IMR-90 (cell line): ENCODE measurements at regions not wholly inside any gene's neighbourhood (a gene's known extent, or its start where the extent isn't known, plus 50 kb on each side); places are given as distances from the start of the nearest gene placed in this dataset.
A peak's percentile ranks its signal among the peaks of the same experiment; 100 is the strongest.

Experiments used
- ATAC-seq: fragments of 200-7000 bp; cut with Tn5 transposase; 2 replicates; pipeline ENCODE4 v1.9.1; 2020; ENCODE audit warnings: low read depth, mild to moderate bottlenecking, moderate library complexity
- BruUV-seq: library from RNA; stranded (reverse); fragments of 400-500 nt; replicated peaks from 2 replicates; lab custom pipeline; 2021; lab: Mats Ljungman, UMichigan
- CTCF ChIA-PET: fragments of 300-600 bp; formaldehyde crosslinking; extraction: SDS; loops from one replicate; lab custom pipeline; 2021; ENCODE audit warnings: antibody characterized with exemption; lab: Yijun Ruan, JAX
- POLR2A ChIA-PET: fragments of 300-600 bp; sonication (Branson Sonifier 250); formaldehyde crosslinking; loops from one replicate; lab custom pipeline; 2022; ENCODE audit warnings: antibody characterized with exemption; ENCODE audit not compliant: unreplicated experiment; lab: Charles Lee
- DNase-seq: peaks from one replicate; pipeline ENCODE4 v3.0.0; 2013
- H2AFZ ChIP-seq: replicated peaks from 2 replicates; pipeline ENCODE3; 2013; ENCODE audit warnings: low read length, mild to moderate bottlenecking; ENCODE audit not compliant: poor library complexity
- H2AK5ac ChIP-seq: 2 replicates; pipeline ENCODE4 v1.6.1; 2013; ENCODE audit warnings: low read depth, low read length, inconsistent platforms
- H2AK9ac ChIP-seq: replicated peaks from 2 replicates; pipeline ENCODE3; 2013; ENCODE audit warnings: mild to moderate bottlenecking, low read depth, low read length, moderate library complexity; ENCODE audit not compliant: poor library complexity
- H2BK120ac ChIP-seq: 2 replicates; pipeline ENCODE4 v1.6.1; 2013; ENCODE audit warnings: low read depth, low read length, inconsistent platforms
- H2BK15ac ChIP-seq: 3 replicates; pipeline ENCODE4 v1.6.1; 2013; ENCODE audit warnings: low read depth, low read length, inconsistent platforms
- H2BK20ac ChIP-seq: 2 replicates; pipeline ENCODE4 v1.6.1; 2013; ENCODE audit warnings: low read depth, mild to moderate bottlenecking, inconsistent platforms, low read length, moderate library complexity
- H2BK5ac ChIP-seq: 2 replicates; pipeline ENCODE4 v1.6.1; 2013; ENCODE audit warnings: mild to moderate bottlenecking, low read depth, low read length, inconsistent platforms; ENCODE audit not compliant: poor library complexity, severe bottlenecking
- H3K14ac ChIP-seq: replicated peaks from 2 replicates; pipeline ENCODE4 v1.6.1; 2013; ENCODE audit warnings: low read depth, low read length, inconsistent platforms
- H3K18ac ChIP-seq: 2 replicates; pipeline ENCODE4 v1.6.1; 2013; ENCODE audit warnings: low read depth, low read length, control low read depth
- H3K23ac ChIP-seq: 2 replicates; pipeline ENCODE4 v1.6.1; 2013; ENCODE audit warnings: low read depth, low read length, inconsistent platforms
- H3K27ac ChIP-seq: 2 replicates; pipeline ENCODE4 v1.5.1; 2013; ENCODE audit warnings: mild to moderate bottlenecking, control low read depth, low read length; ENCODE audit not compliant: insufficient read depth
- H3K27me3 ChIP-seq: 2 replicates; pipeline ENCODE4 v1.6.1; 2013; ENCODE audit warnings: low read length; ENCODE audit not compliant: control insufficient read depth, insufficient read depth
- H3K36me3 ChIP-seq: 2 replicates; pipeline ENCODE4 v1.6.1; 2013; ENCODE audit warnings: low read length, mixed read lengths; ENCODE audit not compliant: control insufficient read depth, insufficient read depth
- H3K4ac ChIP-seq: 2 replicates; pipeline ENCODE4 v1.6.1; 2013; ENCODE audit warnings: low read depth, low read length, inconsistent platforms
- H3K4me1 ChIP-seq: 2 replicates; pipeline ENCODE4 v1.6.1; 2013; ENCODE audit warnings: low read length, mixed read lengths; ENCODE audit not compliant: control insufficient read depth, insufficient read depth
- H3K4me2 ChIP-seq: 2 replicates; pipeline ENCODE4 v1.6.1; 2013; ENCODE audit warnings: low read depth, mild to moderate bottlenecking, control low read depth, low read length, moderate library complexity
- H3K4me3 ChIP-seq: 2 replicates; pipeline ENCODE4 v1.5.1; 2013; ENCODE audit warnings: low read depth, mild to moderate bottlenecking, control low read depth, low read length, moderate library complexity; ENCODE audit not compliant: insufficient read depth
- H3K56ac ChIP-seq: 2 replicates; pipeline ENCODE4 v1.6.1; 2013; ENCODE audit warnings: low read length, inconsistent platforms; ENCODE audit not compliant: insufficient read depth; ENCODE audit errors: extremely low read depth
- H3K79me1 ChIP-seq, 2 experiments: 2 replicates each; pipeline ENCODE4 v1.6.1; 2013; ENCODE audit warnings: low read length in 2 of 2, inconsistent platforms in 1 of 2, low read depth in 1 of 2
- H3K9ac ChIP-seq: 2 replicates; pipeline ENCODE4 v1.6.1; 2013; ENCODE audit warnings: low read depth, low read length, control low read depth
- H3K9me1 ChIP-seq: 2 replicates; pipeline ENCODE4 v1.6.1; 2013; ENCODE audit warnings: low read length, inconsistent platforms; ENCODE audit not compliant: insufficient read depth
- H3K9me3 ChIP-seq: 2 replicates; pipeline ENCODE4 v1.6.1; 2013; ENCODE audit warnings: low read length; ENCODE audit not compliant: control insufficient read depth, insufficient read depth
- H4K20me1 ChIP-seq: 2 replicates; pipeline ENCODE4 v1.6.1; 2013; ENCODE audit warnings: low read length, inconsistent platforms; ENCODE audit not compliant: insufficient read depth
- H4K5ac ChIP-seq: 2 replicates; pipeline ENCODE4 v1.6.1; 2013; ENCODE audit warnings: mild to moderate bottlenecking, low read depth, low read length, control low read depth
- H4K8ac ChIP-seq, 2 experiments: 2 replicates each; pipeline ENCODE4 v1.6.1; 2013; ENCODE audit warnings: low read depth in 2 of 2, low read length in 2 of 2, control low read depth in 1 of 2, inconsistent platforms in 1 of 2
- H4K91ac ChIP-seq: 2 replicates; pipeline ENCODE4 v1.6.1; 2013; ENCODE audit warnings: low read depth, low read length, inconsistent platforms; ENCODE audit not compliant: insufficient read depth
- BHLHE40 ChIP-seq: fragments of 150-350 bp; IDR thresholded peaks from 2 replicates; pipeline ENCODE4 v1.6.1; 2016; ENCODE audit warnings: mild to moderate bottlenecking, low read depth, low read length
- CEBPB ChIP-seq: IDR thresholded peaks from 2 replicates; pipeline ENCODE4 v1.6.1; 2012; ENCODE audit warnings: low read depth, low read length, improper control_type of control experiment
- CHD1 ChIP-seq: IDR thresholded peaks from 2 replicates; pipeline ENCODE4 v1.6.1; 2012; ENCODE audit warnings: low read depth, low read length, improper control_type of control experiment
- ELK1 ChIP-seq: fragments of 150-350 bp; IDR thresholded peaks from 2 replicates; pipeline ENCODE4 v1.6.1; 2016; ENCODE audit warnings: low read depth, mild to moderate bottlenecking, low read length, moderate library complexity, borderline replicate concordance
- FOS ChIP-seq: fragments of 150-350 bp; IDR thresholded peaks from 2 replicates; pipeline ENCODE4 v1.6.1; 2016; ENCODE audit warnings: low read depth, low read length
- MAFK ChIP-seq: IDR thresholded peaks from 2 replicates; pipeline ENCODE4 v1.6.1; 2012; ENCODE audit warnings: low read depth, low read length, improper control_type of control experiment
- MAZ ChIP-seq: IDR thresholded peaks from 2 replicates; pipeline ENCODE4 v1.6.1; 2012; ENCODE audit warnings: low read depth, mild to moderate bottlenecking, low read length, improper control_type of control experiment, moderate library complexity, borderline replicate concordance
- MXI1 ChIP-seq: IDR thresholded peaks from 2 replicates; pipeline ENCODE4 v1.6.1; 2012; ENCODE audit warnings: low read depth, mild to moderate bottlenecking, low read length, moderate library complexity, borderline replicate concordance
- NFE2L2 ChIP-seq: fragments of 150-350 bp; IDR thresholded peaks from 2 replicates; pipeline ENCODE4 v1.6.1; 2016; ENCODE audit warnings: low read depth, mild to moderate bottlenecking, low read length
- POLR2A ChIP-seq: IDR thresholded peaks from 2 replicates; pipeline ENCODE4 v1.6.1; 2012; ENCODE audit warnings: mild to moderate bottlenecking, low read depth, low read length
- RAD21 ChIP-seq: IDR thresholded peaks from 2 replicates; pipeline ENCODE4 v1.6.1; 2012; ENCODE audit warnings: low read length, improper control_type of control experiment
- RCOR1 ChIP-seq: IDR thresholded peaks from 2 replicates; pipeline ENCODE4 v1.6.1; 2012; ENCODE audit warnings: mild to moderate bottlenecking, low read length, improper control_type of control experiment; ENCODE audit not compliant: insufficient replicate concordance
- RFX5 ChIP-seq: IDR thresholded peaks from 2 replicates; pipeline ENCODE4 v1.8.0; 2012; ENCODE audit warnings: low read depth, mild to moderate bottlenecking, low read length, moderate library complexity
- SMC3 ChIP-seq: fragments of 150-350 bp; IDR thresholded peaks from 2 replicates; pipeline ENCODE4 v1.6.1; 2016; ENCODE audit warnings: low read depth, mild to moderate bottlenecking, antibody characterized with exemption, low read length, moderate library complexity
- dilution Hi-C: fragments of 300-500 bp; cut with HindIII; formaldehyde crosslinking; loops from one replicate; pipeline ENCODE4 v1.14.3; 2018; ENCODE audit warnings: low sequenced_read_pairs; ENCODE audit not compliant: unreplicated experiment
- in situ Hi-C: fragments of 300-500 bp; cut with MboI; formaldehyde crosslinking; loops from 3 replicates; pipeline ENCODE4 v1.14.3; 2019; ENCODE audit warnings: low sequenced_read_pairs, inconsistent platforms, mixed read lengths
- intact Hi-C: fragments of 100-400 bp; cut with micrococcal nuclease; formaldehyde crosslinking; loops from 2 replicates; pipeline ENCODE4 v1.10.0; 2022
- TF ChIP-seq, protein P1 (sequence below): conservative IDR thresholded peaks from 2 replicates; pipeline ENCODE4 v1.5.1; 2012; ENCODE audit warnings: mild to moderate bottlenecking, low read depth, low read length, improper control_type of control experiment
- TF ChIP-seq, protein P2 (sequence below): fragments of 150-350 bp; IDR thresholded peaks from 2 replicates; pipeline ENCODE4 v1.6.1; 2017; ENCODE audit warnings: mild to moderate bottlenecking, antibody characterized with exemption, low read length, low read depth

- in situ Hi-C loops (no loop called here), intact Hi-C loops (no loop called here), dilution Hi-C loops (no loop called here)
- H3K23ac ChIP-seq, result no peak overlapping the region
- H2AFZ ChIP-seq, result no peak overlapping the region
- CTCF ChIA-PET, result no interaction called here
- H2BK15ac ChIP-seq, result no peak overlapping the region
- no peak overlapping the region for H4K91ac ChIP-seq
- H3K27ac ChIP-seq, result no peak overlapping the region
- no peak overlapping the region for H3K9ac ChIP-seq
- DNase-seq (peak; percentile 17), ATAC-seq (no peak)
- no peaks in the 10 kb centered on the region for H3K79me1 ChIP-seq
- H3K4me2 ChIP-seq, result no peak overlapping the region
- no peak overlapping the region for H3K56ac ChIP-seq
- peaks cover 7% of the 10 kb centered on the region for H3K4me1 ChIP-seq
- H2BK120ac ChIP-seq, result no peak overlapping the region
- H3K36me3 ChIP-seq, result no peaks in the 10 kb centered on the region
- no peaks in the 10 kb centered on the region for H3K27me3 ChIP-seq
- no TSS peak for BruUV-seq
- no peak overlapping the region for H2AK9ac ChIP-seq
- H4K8ac ChIP-seq, result no peak overlapping the region
- no peak for TF ChIP-seq BHLHE40
- TF ChIP-seq NFE2L2, result no peak
- no peak for TF ChIP-seq SMC3
- TF ChIP-seq POLR2A, result no peak
- TF ChIP-seq MAFK, result no peak
- TF ChIP-seq RCOR1, result no peak
- no peak for TF ChIP-seq RAD21
- no peak for TF ChIP-seq MXI1
- TF ChIP-seq FOS, result no peak
- TF ChIP-seq, protein P1, sequence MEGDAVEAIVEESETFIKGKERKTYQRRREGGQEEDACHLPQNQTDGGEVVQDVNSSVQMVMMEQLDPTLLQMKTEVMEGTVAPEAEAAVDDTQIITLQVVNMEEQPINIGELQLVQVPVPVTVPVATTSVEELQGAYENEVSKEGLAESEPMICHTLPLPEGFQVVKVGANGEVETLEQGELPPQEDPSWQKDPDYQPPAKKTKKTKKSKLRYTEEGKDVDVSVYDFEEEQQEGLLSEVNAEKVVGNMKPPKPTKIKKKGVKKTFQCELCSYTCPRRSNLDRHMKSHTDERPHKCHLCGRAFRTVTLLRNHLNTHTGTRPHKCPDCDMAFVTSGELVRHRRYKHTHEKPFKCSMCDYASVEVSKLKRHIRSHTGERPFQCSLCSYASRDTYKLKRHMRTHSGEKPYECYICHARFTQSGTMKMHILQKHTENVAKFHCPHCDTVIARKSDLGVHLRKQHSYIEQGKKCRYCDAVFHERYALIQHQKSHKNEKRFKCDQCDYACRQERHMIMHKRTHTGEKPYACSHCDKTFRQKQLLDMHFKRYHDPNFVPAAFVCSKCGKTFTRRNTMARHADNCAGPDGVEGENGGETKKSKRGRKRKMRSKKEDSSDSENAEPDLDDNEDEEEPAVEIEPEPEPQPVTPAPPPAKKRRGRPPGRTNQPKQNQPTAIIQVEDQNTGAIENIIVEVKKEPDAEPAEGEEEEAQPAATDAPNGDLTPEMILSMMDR, result no peak
- TF ChIP-seq, protein P2, sequence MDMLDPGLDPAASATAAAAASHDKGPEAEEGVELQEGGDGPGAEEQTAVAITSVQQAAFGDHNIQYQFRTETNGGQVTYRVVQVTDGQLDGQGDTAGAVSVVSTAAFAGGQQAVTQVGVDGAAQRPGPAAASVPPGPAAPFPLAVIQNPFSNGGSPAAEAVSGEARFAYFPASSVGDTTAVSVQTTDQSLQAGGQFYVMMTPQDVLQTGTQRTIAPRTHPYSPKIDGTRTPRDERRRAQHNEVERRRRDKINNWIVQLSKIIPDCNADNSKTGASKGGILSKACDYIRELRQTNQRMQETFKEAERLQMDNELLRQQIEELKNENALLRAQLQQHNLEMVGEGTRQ, result no peak
- TF ChIP-seq CHD1, result no peak
- TF ChIP-seq CEBPB, result no peak
- TF ChIP-seq RFX5, result no peak
- no peak for TF ChIP-seq ELK1
- TF ChIP-seq MAZ, result no peak
- H3K9me1 ChIP-seq, result no peaks in the 10 kb centered on the region
- no peaks in the 10 kb centered on the region for H4K20me1 ChIP-seq
- no peak overlapping the region for H3K14ac ChIP-seq
- no peak overlapping the region for H2BK5ac ChIP-seq
- no peak overlapping the region for H3K4ac ChIP-seq
- H3K18ac ChIP-seq, result no peak overlapping the region
- H3K9me3 ChIP-seq, result no peaks in the 10 kb centered on the region
- no peak overlapping the region for H3K4me3 ChIP-seq
- H4K5ac ChIP-seq, result no peak overlapping the region
- POLR2A ChIA-PET, result no interaction called here
- no peak overlapping the region for H2AK5ac ChIP-seq
- no peak overlapping the region for H2BK20ac ChIP-seq
These were observed 547.2 kb upstream of the ADGRL3 start for GRCh38 chr4:60652933-60653332.
